Endodermal cell (in vitro differentiated cells): ENCODE measurements at regions not wholly inside any gene's neighbourhood (a gene's known extent, or its start where the extent isn't known, plus 50 kb on each side); places are given as distances from the start of the nearest gene placed in this dataset.

Source experiments
- DNase-seq: peaks from one replicate; pipeline ENCODE4 v3.0.0-alpha.2; 2017
- H3K27ac ChIP-seq: 2 replicates; pipeline ENCODE4 v1.5.1; 2013; ENCODE audit warnings: mild to moderate bottlenecking, low read depth, low read length, moderate library complexity
- H3K27me3 ChIP-seq: 2 replicates; pipeline ENCODE4 v1.6.1; 2013; ENCODE audit warnings: mild to moderate bottlenecking, low read length, moderate library complexity; ENCODE audit not compliant: insufficient read depth, control insufficient read depth, poor library complexity, severe bottlenecking
- H3K36me3 ChIP-seq: 2 replicates; pipeline ENCODE4 v1.7.0; 2013; ENCODE audit warnings: mild to moderate bottlenecking, low read length, moderate library complexity; ENCODE audit not compliant: control insufficient read depth, insufficient read depth
- H3K4me1 ChIP-seq: one replicate; pipeline ENCODE4 v1.7.0; 2013; ENCODE audit warnings: low read length; ENCODE audit not compliant: control insufficient read depth, insufficient read depth
- H3K4me3 ChIP-seq: 2 replicates; pipeline ENCODE4 v1.5.1; 2013; ENCODE audit warnings: mild to moderate bottlenecking, low read length, moderate library complexity
- H3K9ac ChIP-seq: 2 replicates; pipeline ENCODE4 v1.6.1; 2013; ENCODE audit warnings: mild to moderate bottlenecking, low read length, moderate library complexity; ENCODE audit not compliant: poor library complexity, severe bottlenecking; ENCODE audit errors: extremely low read depth
- H3K9me3 ChIP-seq: 2 replicates; pipeline ENCODE4 v1.6.1; 2013; ENCODE audit warnings: mild to moderate bottlenecking, low read length, moderate library complexity; ENCODE audit not compliant: control insufficient read depth
- H3K27ac Mint-ChIP-seq: 2 replicates; pipeline ENCODE4 v1.8.0; 2020; ENCODE audit warnings: mixed read lengths
- H3K27me3 Mint-ChIP-seq: 2 replicates; pipeline ENCODE4 v1.8.0; 2021; ENCODE audit warnings: mild to moderate bottlenecking, mixed read lengths; ENCODE audit not compliant: insufficient read depth
- H3K36me3 Mint-ChIP-seq: 2 replicates; pipeline ENCODE4 v1.8.0; 2020; ENCODE audit warnings: low read depth, mixed read lengths
- H3K4me1 Mint-ChIP-seq: 2 replicates; pipeline ENCODE4 v1.8.0; 2020; ENCODE audit warnings: mixed read lengths
- H3K4me3 Mint-ChIP-seq: 2 replicates; pipeline ENCODE4 v1.8.0; 2020; ENCODE audit warnings: mild to moderate bottlenecking, moderate library complexity, mixed read lengths
- H3K9me3 Mint-ChIP-seq: 2 replicates; pipeline ENCODE4 v1.8.0; 2020; ENCODE audit warnings: mild to moderate bottlenecking, mixed read lengths
- CTCF ChIP-seq: fragments of 200-600 bp; sonication (generic); conservative IDR thresholded peaks from 2 replicates; pipeline ENCODE4 v1.5.0; 2021; ENCODE audit warnings: antibody characterized with exemption, mild to moderate bottlenecking
- WGBS, 2 experiments: methylation state at CpG; one replicate each; pipeline versions ENCODE4 v1.1.5 to v1.1.7; 2013; ENCODE audit warnings: missing lambda C conversion rate in 2 of 2, mixed read lengths in 1 of 2; ENCODE audit not compliant: insufficient coverage in 1 of 2, insufficient read length in 1 of 2; 5-methylcytosine and 5-hydroxymethylcytosine counted together

GRCh38 chr6:65955034-65955433, 248.0 kb upstream of the EYS start:
- H3K27ac Mint-ChIP-seq: no peak overlapping the region
- no peaks in the 10 kb centered on the region for H3K27me3 Mint-ChIP-seq
- DNase-seq: no peak
- H3K9ac ChIP-seq: no peak overlapping the region
- peaks cover 6% of the 10 kb centered on the region for H3K4me1 Mint-ChIP-seq
- H3K4me1 ChIP-seq: peaks cover 3% of the 10 kb centered on the region
- H3K9me3 Mint-ChIP-seq: no peaks in the 10 kb centered on the region
- TF ChIP-seq CTCF: no peak
- 78 to 99% methylated on average over 1 to 3 of the region's 3 CpGs for WGBS, 2 experiments
- H3K36me3 ChIP-seq: no peaks in the 10 kb centered on the region
- H3K36me3 Mint-ChIP-seq: no peaks in the 10 kb centered on the region
- H3K4me3 Mint-ChIP-seq: no peak overlapping the region
- no peaks in the 10 kb centered on the region for H3K27me3 ChIP-seq
- no peak overlapping the region for H3K27ac ChIP-seq
- H3K4me3 ChIP-seq: no peak overlapping the region
- no peaks in the 10 kb centered on the region for H3K9me3 ChIP-seq

GRCh38 chr6:65948062-65948461, 241.0 kb upstream of the EYS start:
- Mint-ChIP-seq H3K27me3 (no peaks in the 10 kb centered on the region), H3K9me3 (no peaks in the 10 kb centered on the region), H3K27ac (no peak overlapping the region), H3K36me3 (no peaks in the 10 kb centered on the region), H3K4me3 (no peak overlapping the region), H3K4me1 (peaks cover 4% of the 10 kb centered on the region)
- H3K27me3 ChIP-seq: no peaks in the 10 kb centered on the region
- 95 to 100% methylated on average over 1 of the region's 1 CpG for WGBS, 2 experiments
- no peak overlapping the region for H3K9ac ChIP-seq
- no peaks in the 10 kb centered on the region for H3K9me3 ChIP-seq
- no peak for DNase-seq
- no peak overlapping the region for H3K4me3 ChIP-seq
- H3K27ac ChIP-seq: no peak overlapping the region
- peaks cover 3% of the 10 kb centered on the region for H3K4me1 ChIP-seq
- H3K36me3 ChIP-seq: no peaks in the 10 kb centered on the region
- TF ChIP-seq CTCF: no peak

DNA sequence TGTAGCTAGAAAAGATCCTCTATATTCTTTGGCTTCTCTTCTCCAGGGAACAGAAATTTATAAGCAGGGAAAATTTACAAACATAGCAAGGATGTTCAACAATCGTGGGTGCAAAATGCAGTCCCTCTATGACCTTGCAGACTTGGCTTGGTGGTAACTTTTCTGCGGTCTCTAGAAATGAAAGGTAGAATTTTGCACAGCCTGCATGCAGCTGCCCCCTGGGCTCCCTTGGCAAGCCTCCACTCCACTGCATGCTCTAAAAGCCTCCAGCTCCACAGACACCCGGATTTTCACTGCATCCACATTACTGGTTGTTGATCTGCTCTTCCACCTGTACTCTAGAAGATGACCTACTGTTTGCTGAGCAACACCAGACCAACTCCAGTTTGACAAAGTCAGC, 236.5 kb upstream of the EYS start:
- no peak for DNase-seq
- H3K4me1 Mint-ChIP-seq: no peaks in the 10 kb centered on the region
- Histone ChIP-seq H3K9ac (no peak overlapping the region), H3K4me3 (no peak overlapping the region), H3K4me1 (no peaks in the 10 kb centered on the region), H3K9me3 (no peaks in the 10 kb centered on the region), H3K27me3 (no peaks in the 10 kb centered on the region), H3K27ac (no peak overlapping the region), H3K36me3 (no peaks in the 10 kb centered on the region)
- no peak overlapping the region for H3K4me3 Mint-ChIP-seq
- 87 to 100% methylated on average over 2 to 3 of the region's 3 CpGs for WGBS, 2 experiments
- H3K27ac Mint-ChIP-seq: no peak overlapping the region
- H3K9me3 Mint-ChIP-seq: no peaks in the 10 kb centered on the region
- TF ChIP-seq CTCF: no peak
- H3K27me3 Mint-ChIP-seq: no peaks in the 10 kb centered on the region
- H3K36me3 Mint-ChIP-seq: no peaks in the 10 kb centered on the region
